Renal pelvis (tissue), 1 donor: ENCODE measurements at regions not wholly inside any gene's neighbourhood (a gene's known extent, or its start where the extent isn't known, plus 50 kb on each side); places are given as distances from the start of the nearest gene placed in this dataset.

ENCODE experiments used
- DNase-seq: peaks from one replicate; pipeline ENCODE4 v3.0.0-alpha.2; 2013

DNA sequence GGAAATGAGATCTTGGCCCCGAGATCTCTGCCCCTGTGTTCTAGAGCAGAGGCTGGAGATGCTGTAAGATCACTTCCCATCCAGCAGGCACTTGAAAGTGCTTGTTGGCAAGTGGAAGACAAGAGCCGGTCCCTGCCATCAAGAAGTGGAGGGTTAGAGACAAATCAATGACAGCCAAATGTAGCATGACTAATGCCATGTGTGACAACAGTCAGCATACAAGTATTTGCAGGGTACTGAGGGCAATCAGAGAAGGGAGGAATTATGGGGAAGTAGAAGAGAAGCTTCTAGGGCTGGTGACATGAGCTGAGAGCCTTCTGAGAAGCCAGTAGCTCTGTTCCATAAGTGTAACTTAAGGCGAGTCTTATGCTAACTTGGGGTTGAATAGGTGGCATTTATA is 58.6 kb downstream of the TMEM17 start:
- no peak for DNase-seq

DNA sequence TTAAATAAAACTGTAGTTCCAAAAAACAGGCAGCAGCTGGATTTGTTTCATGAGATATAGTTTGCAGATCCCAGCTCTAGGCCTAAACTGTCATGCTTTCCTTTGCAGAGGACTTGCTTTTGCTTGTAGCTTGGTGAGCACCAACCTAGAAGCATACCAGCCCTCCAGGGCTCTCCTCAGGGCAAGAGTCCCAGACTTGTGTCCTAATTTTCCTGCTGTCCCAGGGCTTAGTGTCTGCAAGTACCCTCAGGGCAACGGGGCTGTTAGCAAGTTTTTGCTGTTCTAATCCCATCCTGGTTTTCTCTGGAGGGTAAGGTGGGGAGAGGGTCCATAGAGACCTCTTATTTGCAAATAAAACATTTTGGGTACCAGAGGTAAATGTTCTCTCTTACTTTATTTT is 59.5 kb downstream of the TMEM17 start:
- DNase-seq = no peak

DNA sequence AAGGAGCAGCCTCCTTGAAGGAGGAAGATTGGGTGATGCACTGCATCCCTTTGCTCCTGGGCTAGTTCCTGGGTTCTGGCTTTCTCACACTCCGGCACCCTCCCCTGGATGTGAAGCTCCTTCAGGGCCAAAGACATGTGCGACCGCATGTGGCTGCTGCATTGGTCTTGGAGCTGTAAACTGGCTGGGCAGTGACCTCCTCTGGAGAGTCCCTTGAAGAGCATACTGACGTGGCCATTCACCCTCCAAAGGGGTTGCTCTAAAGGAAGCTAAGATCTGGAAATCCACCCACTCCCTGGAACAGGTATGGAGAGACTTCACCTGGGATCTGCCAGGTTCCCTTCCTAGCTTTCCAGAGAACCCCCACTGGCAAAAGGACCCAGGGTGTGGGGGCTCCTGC is 62.1 kb downstream of the TMEM17 start:
- DNase-seq = no peak

DNA sequence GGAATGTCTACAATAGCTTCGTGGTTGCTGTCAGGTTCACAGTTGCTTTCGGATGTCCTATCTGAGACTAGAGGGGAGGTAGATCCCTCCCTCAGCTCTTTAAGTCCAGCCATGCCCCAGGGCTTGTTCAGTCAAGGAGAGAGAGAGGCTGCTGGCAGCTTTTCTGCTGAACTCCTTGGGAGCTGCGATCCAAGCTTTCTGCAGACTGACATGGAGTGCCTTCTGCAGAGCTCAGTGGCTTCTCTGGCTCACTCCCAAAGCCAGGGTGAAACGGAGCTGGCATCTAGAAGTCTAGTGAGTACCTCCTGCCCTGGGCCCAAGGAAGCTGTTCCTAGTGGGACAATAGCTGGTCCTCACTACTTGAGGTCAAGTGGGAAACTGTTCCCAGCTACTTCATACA is 62.5 kb downstream of the TMEM17 start:
- no peak for DNase-seq

DNA sequence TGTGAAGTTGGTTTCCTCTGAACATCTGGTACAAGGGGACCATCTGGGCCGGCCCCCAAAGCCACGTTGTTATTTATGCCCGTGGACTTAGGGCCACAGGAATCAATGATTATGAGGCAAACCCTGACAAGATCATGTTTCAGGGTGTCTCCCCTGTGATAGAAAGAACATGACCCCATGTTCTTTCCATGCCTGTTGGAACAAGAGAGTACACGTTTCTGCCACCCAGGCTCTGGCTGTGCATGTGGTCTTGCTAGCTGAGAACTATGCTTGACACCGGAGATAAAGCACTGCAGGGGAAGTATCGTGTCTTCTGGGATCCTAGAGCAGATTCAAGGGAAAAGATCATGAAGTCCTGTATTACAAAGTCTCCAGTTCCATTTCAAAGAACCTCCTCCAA is 64.2 kb downstream of the TMEM17 start:
- no peak for DNase-seq

GRCh38 chr2:62441421-62441820 is 64.6 kb downstream of the TMEM17 start:
- DNase-seq = no peak

DNA sequence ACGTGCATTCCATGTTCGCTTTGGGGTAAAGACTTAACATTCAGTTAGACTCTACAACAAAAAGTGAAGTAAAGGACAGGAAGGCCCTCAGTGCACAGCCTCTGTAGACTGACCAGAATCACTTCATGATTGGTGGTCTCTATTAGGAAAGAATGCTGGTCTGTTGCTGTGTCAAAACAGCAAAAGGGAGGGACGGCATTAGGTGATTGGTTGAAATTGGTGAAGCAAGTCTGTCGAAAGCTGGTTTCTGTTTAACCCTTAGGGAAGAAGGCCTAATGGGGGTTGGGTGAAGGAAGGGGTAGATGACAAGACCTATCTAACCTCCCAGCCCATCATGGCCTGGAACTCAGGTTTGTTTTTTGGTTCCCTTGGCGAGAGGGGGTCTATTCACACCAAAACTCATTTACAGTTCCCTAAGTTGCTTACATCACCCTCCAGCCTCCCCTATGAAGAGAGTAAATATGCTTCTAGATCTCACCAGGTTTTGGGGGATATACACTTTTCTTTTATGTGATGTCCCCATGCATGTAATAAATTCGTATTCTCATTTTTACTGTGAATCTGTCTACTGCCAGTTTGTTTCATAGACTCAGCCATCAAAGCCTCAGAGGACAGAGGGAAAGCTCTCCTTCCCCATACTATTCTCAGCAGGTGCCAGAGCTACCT is 65.6 kb downstream of the TMEM17 start:
- no peak for DNase-seq

DNA sequence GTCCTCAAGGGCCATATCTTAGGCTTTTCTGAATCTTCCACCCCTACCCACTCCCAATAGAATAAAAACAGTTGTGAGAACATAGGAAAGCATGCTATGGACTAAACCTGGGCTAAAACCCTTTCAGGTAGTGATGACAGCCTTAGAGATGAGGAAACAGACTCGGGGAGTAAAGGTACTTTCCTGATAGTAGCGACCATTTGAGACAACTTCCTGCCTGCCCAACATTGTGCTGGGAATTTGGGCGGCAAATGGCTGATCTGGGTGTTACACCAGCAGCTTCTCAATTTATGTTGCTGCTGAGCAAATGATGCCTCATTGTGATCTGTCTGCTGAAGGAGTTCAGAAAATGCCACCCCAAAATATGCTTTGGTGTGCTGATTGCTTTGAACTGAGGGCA is 66.6 kb downstream of the TMEM17 start:
- no peak for DNase-seq

DNA sequence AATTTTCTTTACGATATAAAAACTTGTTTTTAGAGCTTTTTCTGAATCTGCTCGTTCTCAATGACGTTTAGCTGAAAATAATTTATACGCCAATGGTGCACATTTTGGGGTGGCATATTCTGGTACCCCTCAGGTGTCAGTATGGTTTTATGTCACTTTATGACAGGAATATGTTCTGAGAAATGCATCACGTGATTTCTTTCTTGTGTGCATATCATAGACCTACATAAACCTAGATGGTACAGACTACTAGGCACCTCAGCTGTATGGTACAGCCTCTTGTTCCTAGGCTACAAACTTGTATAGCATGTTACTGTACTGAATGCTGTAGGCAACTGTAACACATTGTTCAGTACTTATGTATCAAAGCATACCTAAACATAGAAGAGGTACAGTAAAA is 68.2 kb downstream of the TMEM17 start:
- DNase-seq = no peak

DNA sequence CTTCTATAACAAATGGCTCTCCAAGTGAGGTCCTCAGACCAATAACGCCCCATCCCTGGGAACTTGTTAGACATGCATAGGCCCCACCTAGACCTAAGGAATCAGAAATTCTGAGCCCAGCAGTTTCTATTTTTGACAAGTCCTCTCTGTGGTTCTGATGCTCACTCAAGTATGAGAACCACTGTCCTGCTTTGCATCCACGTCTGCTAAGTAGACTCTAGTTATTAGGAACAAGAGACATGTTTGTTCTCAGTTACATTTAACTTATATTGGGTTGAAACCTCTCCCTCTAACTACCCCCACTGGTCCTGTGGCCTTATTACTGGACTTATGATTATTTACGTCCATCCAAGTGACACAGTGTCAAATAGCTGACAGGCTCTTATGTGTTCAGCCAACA is 70.3 kb downstream of the TMEM17 start:
- DNase-seq = no peak

- DNase-seq = no peak
Observed at GRCh38 chr2:62432407-62432806, 73.6 kb downstream of the TMEM17 start.

DNA sequence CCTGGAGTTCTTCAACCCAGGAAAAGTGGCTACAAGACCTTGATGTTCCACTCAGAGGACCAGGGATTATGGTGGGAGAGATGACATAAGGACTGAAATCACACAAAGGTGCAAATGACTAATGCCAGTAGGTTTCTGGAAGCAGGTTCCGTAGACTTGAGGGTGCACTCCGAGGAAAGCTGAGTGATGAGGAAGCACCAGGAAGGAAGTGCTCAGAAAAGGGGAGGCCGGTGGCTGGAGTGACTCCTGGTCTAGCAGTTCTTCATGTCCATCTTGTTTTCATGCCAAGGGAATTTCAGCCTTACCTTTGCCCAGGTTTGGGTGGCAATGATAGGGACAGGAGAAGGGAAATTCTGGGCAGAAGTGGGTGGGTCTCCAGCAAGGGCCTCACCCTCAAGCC is 74.5 kb downstream of the TMEM17 start:
- DNase-seq = no peak

- no peak for DNase-seq
Observed at GRCh38 chr2:62430146-62430545, 75.8 kb downstream of the TMEM17 start.

GRCh38 chr2:62427146-62427545 is 78.8 kb downstream of the TMEM17 start:
- DNase-seq = no peak

GRCh38 chr2:62426154-62426912 is 79.7 kb downstream of the TMEM17 start:
- DNase-seq = no peak

DNA sequence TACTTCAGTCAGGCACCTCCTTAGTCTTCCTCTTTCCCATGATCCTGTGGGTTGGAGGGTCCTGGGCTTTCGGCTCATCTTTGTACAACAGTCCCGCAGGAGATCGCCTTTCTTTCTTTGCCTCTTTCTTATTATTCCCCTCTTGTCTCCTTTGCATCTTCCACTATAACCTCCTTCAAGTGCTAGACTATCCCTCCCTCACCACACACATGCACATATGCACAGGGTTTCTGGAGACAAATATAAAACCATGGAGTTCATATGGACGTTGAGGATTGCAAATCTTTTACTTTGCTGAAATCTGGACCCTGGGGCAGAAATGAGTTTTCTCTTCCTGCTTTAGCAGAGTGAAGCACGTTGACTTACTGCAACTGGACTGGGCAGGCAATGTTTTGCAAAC is 80.3 kb downstream of the TMEM17 start:
- DNase-seq = no peak

GRCh38 chr2:62424899-62425298 is 81.1 kb downstream of the TMEM17 start:
- no peak for DNase-seq

- DNase-seq = no peak
Observed at GRCh38 chr2:62423883-62424458, 82.0 kb downstream of the TMEM17 start.

GRCh38 chr2:62423235-62423634 is 82.8 kb downstream of the TMEM17 start:
- no peak for DNase-seq

DNA sequence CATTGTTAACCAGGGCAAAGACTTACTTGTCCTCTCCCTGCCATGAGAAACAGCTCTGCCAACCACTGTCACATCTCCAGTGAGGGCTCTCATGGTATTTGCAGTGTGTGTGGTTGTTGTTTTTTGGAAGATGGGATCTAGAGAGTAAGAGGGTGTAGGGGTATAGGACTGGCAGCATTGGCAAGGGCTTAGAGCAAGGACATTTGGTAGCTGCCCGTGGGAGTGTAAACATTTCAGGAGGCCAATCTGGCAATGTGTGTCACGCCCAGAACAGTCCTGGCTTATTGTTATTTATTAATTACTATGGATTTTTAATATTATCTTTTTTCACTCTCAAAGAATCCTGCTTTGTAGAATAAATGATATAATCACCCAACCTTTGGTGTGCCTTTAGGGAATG is 90.5 kb downstream of the TMEM17 start:
- no peak for DNase-seq

- no peak for DNase-seq
Observed at GRCh38 chr2:62415019-62415431, 91.0 kb downstream of the TMEM17 start.

GRCh38 chr2:62413116-62413663 is 92.8 kb downstream of the TMEM17 start:
- DNase-seq = no peak

- DNase-seq = no peak
Observed at GRCh38 chr2:62412347-62412742, 93.7 kb downstream of the TMEM17 start.
